OCI-LY1 (cell line): ENCODE measurements at regions not wholly inside any gene's neighbourhood (a gene's known extent, or its start where the extent isn't known, plus 50 kb on each side); places are given as distances from the start of the nearest gene placed in this dataset.

Experiments used
- H2AFZ ChIP-seq: fragments of 200-600 bp; sonication (generic), shearing (Covaris generic); 2 replicates; pipeline ENCODE4 v1.6.0; 2014; ENCODE audit warnings: antibody characterized with exemption, mild to moderate bottlenecking, low read length
- H3F3A ChIP-seq: fragments of 200-600 bp; sonication (generic), shearing (Covaris generic); 2 replicates; pipeline ENCODE4 v1.6.0; 2014; ENCODE audit warnings: mild to moderate bottlenecking, antibody characterized with exemption, low read length, moderate library complexity; ENCODE audit not compliant: insufficient read depth
- H3K27ac ChIP-seq: fragments of 200-600 bp; sonication (generic); 2 replicates; pipeline ENCODE4 v1.5.1; 2014; ENCODE audit warnings: low read length, mixed run types, mild to moderate bottlenecking, low read depth; ENCODE audit not compliant: poor library complexity, severe bottlenecking
- H3K27me3 ChIP-seq: fragments of 200-600 bp; sonication (generic); 2 replicates; pipeline ENCODE4 v1.6.0; 2014; ENCODE audit warnings: antibody characterized with exemption, mild to moderate bottlenecking, low read length, moderate library complexity; ENCODE audit not compliant: insufficient read depth
- H3K36me3 ChIP-seq: fragments of 200-600 bp; sonication (generic); 2 replicates; pipeline ENCODE4 v1.6.1; 2014; ENCODE audit warnings: mild to moderate bottlenecking, antibody characterized with exemption, low read length, moderate library complexity, mixed read lengths; ENCODE audit not compliant: insufficient read depth
- H3K4me1 ChIP-seq: fragments of 200-600 bp; sonication (generic); 2 replicates; pipeline ENCODE4 v1.5.1; 2014; ENCODE audit warnings: mild to moderate bottlenecking, low read length, moderate library complexity; ENCODE audit not compliant: insufficient read depth, severe bottlenecking
- H3K4me2 ChIP-seq: fragments of 200-600 bp; sonication (generic), shearing (Covaris generic); 2 replicates; pipeline ENCODE4 v1.6.1; 2014; ENCODE audit warnings: low read length
- H3K4me3 ChIP-seq: fragments of 200-600 bp; sonication (generic); 2 replicates; pipeline ENCODE4 v1.5.1; 2014; ENCODE audit warnings: low read length, low read depth, mild to moderate bottlenecking, mixed read lengths; ENCODE audit not compliant: poor library complexity, severe bottlenecking
- H3K79me2 ChIP-seq: fragments of 200-600 bp; shearing (Covaris generic); 2 replicates; pipeline ENCODE4 v1.6.1; 2016; ENCODE audit warnings: mixed run types, low read length, mixed read lengths; ENCODE audit not compliant: insufficient read depth
- H3K9ac ChIP-seq: fragments of 200-600 bp; sonication (generic), shearing (Covaris generic); 2 replicates; pipeline ENCODE4 v1.6.1; 2014; ENCODE audit warnings: mild to moderate bottlenecking, low read length, mixed read lengths
- H3K9me2 ChIP-seq: fragments of 200-600 bp; sonication (generic), shearing (Covaris generic); 2 replicates; pipeline ENCODE4 v1.6.1; 2014; ENCODE audit warnings: low read depth, mild to moderate bottlenecking, low read length, mixed read lengths
- H3K9me3 ChIP-seq: fragments of 200-600 bp; shearing (Covaris generic); 2 replicates; pipeline ENCODE4 v1.6.1; 2014; ENCODE audit warnings: low read length, mixed read lengths
- H4K20me1 ChIP-seq: fragments of 200-600 bp; sonication (generic), shearing (Covaris generic); 2 replicates; pipeline ENCODE4 v1.6.0; 2016; ENCODE audit warnings: mild to moderate bottlenecking, low read length; ENCODE audit not compliant: insufficient read depth
- CTCF ChIP-seq: fragments of 200-600 bp; sonication (generic), shearing (Covaris generic); IDR thresholded peaks from 2 replicates; pipeline ENCODE4 v1.5.1; 2017; ENCODE audit warnings: mild to moderate bottlenecking, antibody characterized with exemption, low read length, moderate library complexity, mixed read lengths
- EZH2 ChIP-seq: fragments of 200-600 bp; sonication (generic), shearing (Covaris generic); IDR thresholded peaks from 2 replicates; pipeline ENCODE4 v1.8.0; 2017; ENCODE audit warnings: borderline replicate concordance, mixed run types, mild to moderate bottlenecking, antibody characterized with exemption, low read length, moderate library complexity, mixed read lengths

- Histone ChIP-seq H3F3A (no peaks in the 10 kb centered on the region), H3K36me3 (no peaks in the 10 kb centered on the region), H3K4me2 (no peak overlapping the region), H3K9me3 (no peaks in the 10 kb centered on the region), H3K4me3 (no peak overlapping the region), H3K9ac (no peak overlapping the region), H3K9me2 (no peaks in the 10 kb centered on the region), H3K27me3 (peaks cover 3% of the 10 kb centered on the region; the same call in 1 of the 2 replicates), H2AFZ (no peak overlapping the region), H4K20me1 (no peaks in the 10 kb centered on the region), H3K4me1 (no peaks in the 10 kb centered on the region), H3K27ac (no peak overlapping the region), H3K79me2 (no peaks in the 10 kb centered on the region)
- TF ChIP-seq CTCF (no peak), EZH2 (no peak)
Measured at GRCh38 chr1:224509907-224510306, 75.3 kb upstream of the WDR26 start.

- H3K79me2 ChIP-seq, result no peaks in the 10 kb centered on the region
- H4K20me1 ChIP-seq, result no peaks in the 10 kb centered on the region
- no peaks in the 10 kb centered on the region for H3F3A ChIP-seq
- H3K4me1 ChIP-seq, result no peaks in the 10 kb centered on the region
- peaks cover 3% of the 10 kb centered on the region; the same call in 1 of the 2 replicates for H3K27me3 ChIP-seq
- H2AFZ ChIP-seq, result no peak overlapping the region
- H3K4me2 ChIP-seq, result no peak overlapping the region
- H3K36me3 ChIP-seq, result no peaks in the 10 kb centered on the region
- no peak overlapping the region for H3K4me3 ChIP-seq
- no peak overlapping the region for H3K9ac ChIP-seq
- no peak for TF ChIP-seq CTCF
- TF ChIP-seq EZH2, result no peak
- no peaks in the 10 kb centered on the region for H3K9me2 ChIP-seq
- H3K9me3 ChIP-seq, result no peaks in the 10 kb centered on the region
- H3K27ac ChIP-seq, result no peak overlapping the region
Measured at GRCh38 chr1:224510880-224511645, 76.5 kb upstream of the WDR26 start.

GRCh38 chr1:224512600-224513151 lies 78.1 kb upstream of the WDR26 start:
- Histone ChIP-seq H3K27ac (no peak overlapping the region), H3K9me3 (no peaks in the 10 kb centered on the region), H3K4me1 (no peaks in the 10 kb centered on the region), H3K79me2 (no peaks in the 10 kb centered on the region), H3F3A (no peaks in the 10 kb centered on the region), H4K20me1 (no peaks in the 10 kb centered on the region), H2AFZ (no peak overlapping the region), H3K27me3 (peaks cover 3% of the 10 kb centered on the region; the same call in 1 of the 2 replicates), H3K9me2 (no peaks in the 10 kb centered on the region), H3K4me3 (no peak overlapping the region), H3K4me2 (no peak overlapping the region), H3K9ac (no peak overlapping the region), H3K36me3 (no peaks in the 10 kb centered on the region)
- TF ChIP-seq CTCF (no peak), EZH2 (no peak)
